Endothelial cell of umbilical vein (primary cell): ENCODE measurements at regions not wholly inside any gene's neighbourhood (a gene's known extent, or its start where the extent isn't known, plus 50 kb on each side); places are given as distances from the start of the nearest gene placed in this dataset.

Experiments
- BruUV-seq: library from RNA; stranded (reverse); fragments of 400-500 nt; replicated peaks from 2 replicates; lab custom pipeline; 2021; lab: Mats Ljungman, UMichigan
- CTCF ChIA-PET: fragments of 300-600, 350-600 bp; sonication (Branson Sonifier 250); formaldehyde crosslinking; loops from one replicate; lab custom pipeline; 2021; ENCODE audit warnings: antibody characterized with exemption, inconsistent platforms; lab: Charles Lee
- POLR2A ChIA-PET: fragments of 300-600, 350-600 bp; sonication (Branson Sonifier 250); formaldehyde crosslinking; loops from one replicate; lab custom pipeline; 2021; ENCODE audit warnings: antibody characterized with exemption, inconsistent platforms; lab: Charles Lee
- DNase-seq: peaks from one replicate; pipeline ENCODE4 v3.0.0-alpha.2; 2011; ENCODE audit warnings: low read depth, low spot score
- FAIRE-seq: peaks from 2 replicates; lab custom pipeline; 2011; peaks lifted over from hg19 to GRCh38; lab: Jason Lieb, UNC
- H2AFZ ChIP-seq: 2 replicates; pipeline ENCODE4 v1.6.0; 2012; ENCODE audit warnings: low read depth, low read length, control low read depth, inconsistent platforms
- H3K27ac ChIP-seq: 2 replicates; pipeline ENCODE4 v1.5.1; 2011; ENCODE audit warnings: low read depth, mild to moderate bottlenecking, control low read depth, low read length, moderate library complexity; ENCODE audit not compliant: insufficient read depth
- H3K27me3 ChIP-seq, 2 experiments: 2 replicates each; pipeline versions ENCODE4 v1.6.0 to v1.6.1; 2011; ENCODE audit warnings: low read length in 2 of 2, mixed read lengths in 1 of 2; ENCODE audit not compliant: control insufficient read depth in 2 of 2, insufficient read depth in 2 of 2
- H3K36me3 ChIP-seq, 2 experiments: 2 replicates in 1 of 2; 3 replicates in 1 of 2; pipeline ENCODE4 v1.5.1; 2011; ENCODE audit warnings: low read length in 2 of 2, mild to moderate bottlenecking in 1 of 2, moderate library complexity in 1 of 2; ENCODE audit not compliant: control insufficient read depth in 2 of 2, insufficient read depth in 2 of 2; ENCODE audit errors: extremely low read depth in 1 of 2
- H3K4me1 ChIP-seq: 3 replicates; pipeline ENCODE4 v1.5.1; 2011; ENCODE audit warnings: mild to moderate bottlenecking, low read length; ENCODE audit not compliant: control insufficient read depth, insufficient read depth; ENCODE audit errors: extremely low read depth
- H3K4me2 ChIP-seq: 2 replicates; pipeline ENCODE4 v1.6.1; 2011; ENCODE audit warnings: low read length, control low read depth, mixed read lengths; ENCODE audit not compliant: insufficient read depth
- H3K4me3 ChIP-seq, 3 experiments: fragments of 200-600 bp in 1 of 3; sonication (generic), shearing (Covaris generic) in 1 of 3; replicated peaks in 1 of 3; 2 replicates each; pipeline ENCODE4 v1.5.1; 2011 to 2016; ENCODE audit warnings: control low read depth in 3 of 3, low read length in 3 of 3, mild to moderate bottlenecking in 2 of 3, inconsistent platforms in 1 of 3, low read depth in 1 of 3, moderate library complexity in 1 of 3; ENCODE audit not compliant: insufficient read depth in 1 of 3
- H3K79me2 ChIP-seq: 2 replicates; pipeline ENCODE4 v1.6.0; 2012; ENCODE audit warnings: low read length, inconsistent platforms; ENCODE audit not compliant: control insufficient read depth, insufficient read depth
- H3K9ac ChIP-seq: replicated peaks from 2 replicates; pipeline ENCODE3; 2011; ENCODE audit warnings: low read length, control low read depth; ENCODE audit not compliant: insufficient read depth; ENCODE audit errors: extremely low read depth
- H3K9me1 ChIP-seq: replicated peaks from 3 replicates; pipeline ENCODE4 v1.6.0; 2011; ENCODE audit warnings: mild to moderate bottlenecking, low read length; ENCODE audit not compliant: control insufficient read depth, insufficient read depth; ENCODE audit errors: extremely low read depth
- H3K9me3 ChIP-seq: replicated peaks from 2 replicates; pipeline ENCODE4 v1.5.1; 2012; ENCODE audit warnings: low read length, inconsistent platforms; ENCODE audit not compliant: control insufficient read depth, insufficient read depth
- H4K20me1 ChIP-seq: replicated peaks from 2 replicates; pipeline ENCODE3; 2011; ENCODE audit warnings: mild to moderate bottlenecking, low read length; ENCODE audit not compliant: control insufficient read depth, insufficient read depth; ENCODE audit errors: extremely low read depth
- EZH2 ChIP-seq: IDR thresholded peaks from 2 replicates; pipeline ENCODE4 v1.6.1; 2012; ENCODE audit warnings: borderline replicate concordance, low read depth, mild to moderate bottlenecking, moderate library complexity, low read length, inconsistent platforms; ENCODE audit not compliant: severe bottlenecking
- FOS ChIP-seq: IDR thresholded peaks from 2 replicates; pipeline ENCODE4 v1.6.1; 2011; ENCODE audit warnings: mild to moderate bottlenecking, low read length, moderate library complexity, borderline replicate concordance; ENCODE audit not compliant: insufficient read depth
- GATA2 ChIP-seq: IDR thresholded peaks from 2 replicates; pipeline ENCODE4 v1.7.0; 2011; ENCODE audit warnings: low read depth, mild to moderate bottlenecking, moderate library complexity, mixed read lengths, low read length; ENCODE audit not compliant: insufficient read length, insufficient read depth
- JUN ChIP-seq: IDR thresholded peaks from 2 replicates; pipeline ENCODE4 v1.6.1; 2011; ENCODE audit warnings: borderline replicate concordance, low read depth; ENCODE audit not compliant: insufficient read length, insufficient read depth
- MYC ChIP-seq: IDR thresholded peaks from one replicate; pipeline ENCODE4 v1.6.1; 2011; ENCODE audit warnings: mild to moderate bottlenecking, low read depth, low read length
- POLR2AphosphoS5 ChIP-seq: IDR thresholded peaks from 2 replicates; pipeline ENCODE4 v1.6.1; 2012; ENCODE audit warnings: low read depth, mild to moderate bottlenecking, control low read depth, low read length, moderate library complexity; ENCODE audit not compliant: insufficient read depth
- dilution Hi-C: fragments of 300-500 bp; cut with MboI; formaldehyde crosslinking; loops from one replicate; pipeline ENCODE4 v1.15.0; 2019; ENCODE audit warnings: low sequenced_read_pairs; ENCODE audit not compliant: extremely low pct_ligation_motif_present
- intact Hi-C: fragments of 100-400 bp; cut with micrococcal nuclease; formaldehyde crosslinking; loops from one replicate; pipeline ENCODE4 v1.10.0; 2022
- TF ChIP-seq, protein P1 (sequence below), 2 donors: IDR thresholded peaks; 1 replicate in 1 of 2; 2 replicates in 1 of 2; pipeline ENCODE4 v1.5.1; 2011; ENCODE audit warnings: low read length in 2 of 2, mild to moderate bottlenecking in 2 of 2, moderate library complexity in 2 of 2, control low read depth in 1 of 2, inconsistent platforms in 1 of 2, low read depth in 1 of 2; ENCODE audit not compliant: insufficient read depth in 1 of 2; ENCODE audit errors: extremely low read depth in 1 of 2
- TF ChIP-seq, protein P2 (sequence below): IDR thresholded peaks from 2 replicates; pipeline ENCODE4 v1.6.1; 2011; ENCODE audit not compliant: insufficient read depth, insufficient read length

DNA sequence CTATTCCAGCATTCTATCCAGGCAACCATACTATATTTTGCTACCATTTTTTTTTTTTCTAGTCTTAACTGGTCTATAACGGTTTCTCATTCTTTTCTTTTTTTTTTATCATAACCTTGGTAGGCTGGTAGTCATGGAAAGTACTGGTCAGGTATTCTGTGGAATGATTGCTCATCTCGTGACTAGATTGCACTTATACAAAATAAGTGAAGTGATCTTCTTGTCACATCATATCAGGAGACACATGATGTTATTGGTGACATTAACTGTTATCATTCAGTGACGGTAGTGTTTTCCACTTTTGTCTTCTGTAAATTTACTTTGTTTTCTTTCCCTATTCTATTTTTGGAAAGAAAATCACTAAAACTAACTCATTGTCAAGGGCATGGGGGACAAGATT lies 239.3 kb upstream of the SLITRK6 start:
- no peaks in the 10 kb centered on the region for H3K79me2 ChIP-seq
- BruUV-seq: no TSS peak
- TF ChIP-seq, protein P1, sequence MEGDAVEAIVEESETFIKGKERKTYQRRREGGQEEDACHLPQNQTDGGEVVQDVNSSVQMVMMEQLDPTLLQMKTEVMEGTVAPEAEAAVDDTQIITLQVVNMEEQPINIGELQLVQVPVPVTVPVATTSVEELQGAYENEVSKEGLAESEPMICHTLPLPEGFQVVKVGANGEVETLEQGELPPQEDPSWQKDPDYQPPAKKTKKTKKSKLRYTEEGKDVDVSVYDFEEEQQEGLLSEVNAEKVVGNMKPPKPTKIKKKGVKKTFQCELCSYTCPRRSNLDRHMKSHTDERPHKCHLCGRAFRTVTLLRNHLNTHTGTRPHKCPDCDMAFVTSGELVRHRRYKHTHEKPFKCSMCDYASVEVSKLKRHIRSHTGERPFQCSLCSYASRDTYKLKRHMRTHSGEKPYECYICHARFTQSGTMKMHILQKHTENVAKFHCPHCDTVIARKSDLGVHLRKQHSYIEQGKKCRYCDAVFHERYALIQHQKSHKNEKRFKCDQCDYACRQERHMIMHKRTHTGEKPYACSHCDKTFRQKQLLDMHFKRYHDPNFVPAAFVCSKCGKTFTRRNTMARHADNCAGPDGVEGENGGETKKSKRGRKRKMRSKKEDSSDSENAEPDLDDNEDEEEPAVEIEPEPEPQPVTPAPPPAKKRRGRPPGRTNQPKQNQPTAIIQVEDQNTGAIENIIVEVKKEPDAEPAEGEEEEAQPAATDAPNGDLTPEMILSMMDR (IDR thresholded peaks at IDR 0.05; ENCODE audit: extremely low read depth in 1 of 2, insufficient read depth in 1 of 2, low read depth in 1 of 2, low read length in 2 of 2): no peak
- TF ChIP-seq, protein P2, sequence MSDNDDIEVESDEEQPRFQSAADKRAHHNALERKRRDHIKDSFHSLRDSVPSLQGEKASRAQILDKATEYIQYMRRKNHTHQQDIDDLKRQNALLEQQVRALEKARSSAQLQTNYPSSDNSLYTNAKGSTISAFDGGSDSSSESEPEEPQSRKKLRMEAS: no peak
- TF ChIP-seq GATA2: no peak
- intact Hi-C loops (no loop called here), dilution Hi-C loops (no loop called here)
- no peaks in the 10 kb centered on the region for H4K20me1 ChIP-seq
- H3K4me2 ChIP-seq: no peak overlapping the region
- CTCF ChIA-PET: no interaction called here
- DNase-seq: no peak
- H3K27ac ChIP-seq: no peak overlapping the region
- POLR2A ChIA-PET: no interaction called here
- no peaks in the 10 kb centered on the region for H3K36me3 ChIP-seq
- H3K9ac ChIP-seq: no peak overlapping the region
- H3K9me3 ChIP-seq: peaks cover 3% of the 10 kb centered on the region
- no peak overlapping the region for H3K4me3 ChIP-seq
- H2AFZ ChIP-seq: no peak overlapping the region
- FAIRE-seq: no peak
- no peaks in the 10 kb centered on the region for H3K9me1 ChIP-seq
- H3K4me1 ChIP-seq: no peaks in the 10 kb centered on the region
- H3K27me3 ChIP-seq: no peaks in the 10 kb centered on the region

DNA sequence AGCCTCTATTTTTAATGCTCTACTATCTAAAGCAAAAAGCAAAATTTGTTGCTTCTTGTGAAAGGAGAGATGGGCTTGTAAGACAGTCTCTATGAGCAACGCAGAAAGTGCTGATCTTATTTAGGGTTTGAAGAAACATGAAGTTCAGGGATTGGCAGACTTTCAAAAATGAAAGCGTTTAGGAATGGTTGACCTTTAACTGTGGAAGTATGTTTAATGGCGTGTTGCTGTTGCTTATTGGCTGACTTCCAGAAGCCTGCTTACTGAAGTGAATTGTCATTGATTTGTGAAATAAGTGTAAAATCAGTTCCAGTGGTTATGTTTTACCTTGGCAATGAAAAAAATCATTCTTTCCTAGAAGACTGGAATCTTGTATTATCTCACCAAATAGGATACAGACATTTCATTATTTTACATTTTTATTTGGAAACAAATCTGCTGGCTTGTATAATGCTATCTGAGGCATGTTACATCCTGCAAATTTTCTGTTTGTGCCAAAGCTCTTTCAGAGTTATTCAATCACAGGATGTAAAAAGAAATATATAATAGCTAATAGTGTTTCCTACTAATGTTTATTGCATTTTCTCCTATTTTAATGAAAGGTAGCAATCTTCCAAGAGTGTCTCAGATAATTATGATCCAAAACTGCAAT lies 221.3 kb upstream of the SLITRK6 start:
- no TSS peak for BruUV-seq
- Histone ChIP-seq H3K4me1 (no peaks in the 10 kb centered on the region), H3K36me3 (no peaks in the 10 kb centered on the region), H3K9me3 (no peaks in the 10 kb centered on the region), H3K79me2 (no peaks in the 10 kb centered on the region), H3K27me3 (no peaks in the 10 kb centered on the region), H3K9me1 (no peaks in the 10 kb centered on the region), H3K4me2 (no peak overlapping the region), H2AFZ (no peak overlapping the region), H3K9ac (no peak overlapping the region), H3K4me3 (no peak overlapping the region), H3K27ac (no peak overlapping the region), H4K20me1 (no peaks in the 10 kb centered on the region)
- FAIRE-seq (no peak), DNase-seq (no peak)
- intact Hi-C loops (no loop called here), dilution Hi-C loops (no loop called here)
- no peak for TF ChIP-seq EZH2
- TF ChIP-seq, protein P1 (IDR thresholded peaks at IDR 0.05; ENCODE audit: extremely low read depth in 1 of 2, insufficient read depth in 1 of 2, low read depth in 1 of 2, low read length in 2 of 2): no peak
- no peak for TF ChIP-seq POLR2AphosphoS5
- TF ChIP-seq JUN: no peak
- no peak for TF ChIP-seq FOS
- TF ChIP-seq MYC: no peak
- ChIA-PET CTCF (no interaction called here), POLR2A (no interaction called here)
